Smooth muscle cell of the brain vasculature (primary cell): ENCODE measurements at regions not wholly inside any gene's neighbourhood (a gene's known extent, or its start where the extent isn't known, plus 50 kb on each side); places are given as distances from the start of the nearest gene placed in this dataset.

Experiments used
- DNase-seq: peaks from one replicate; pipeline ENCODE4 v3.0.0-alpha.2; 2012; ENCODE audit warnings: low read depth, low spot score

GRCh38 chr7:123401295-123401694, 133.1 kb downstream of the IQUB start:
- DNase-seq, result no peak

GRCh38 chr7:123400196-123400595, 134.2 kb downstream of the IQUB start:
- no peak for DNase-seq

- DNase-seq, result no peak
Measured at GRCh38 chr7:123398921-123399320, 135.5 kb downstream of the IQUB start.

GRCh38 chr7:123397746-123398338, 136.6 kb downstream of the IQUB start:
- no peak for DNase-seq

- no peak for DNase-seq
Measured at GRCh38 chr7:123393623-123394022, 140.8 kb downstream of the IQUB start.

GRCh38 chr7:123372368-123372767, 162.0 kb downstream of the IQUB start:
- DNase-seq, result no peak

- DNase-seq, result peak; percentile 15
Measured at GRCh38 chr7:123367484-123368122, 166.8 kb downstream of the IQUB start.

- DNase-seq, result no peak
Measured at GRCh38 chr7:123367031-123367430, 167.3 kb upstream of the SLC13A1 start.

GRCh38 chr7:123366626-123367025, 166.9 kb upstream of the SLC13A1 start:
- no peak for DNase-seq

GRCh38 chr7:123360631-123361030, 160.9 kb upstream of the SLC13A1 start:
- DNase-seq, result no peak

- DNase-seq, result no peak
Measured at GRCh38 chr7:123355576-123356190, 155.9 kb upstream of the SLC13A1 start.

GRCh38 chr7:123352973-123353372, 153.2 kb upstream of the SLC13A1 start:
- no peak for DNase-seq

- DNase-seq, result no peak
Measured at GRCh38 chr7:123351516-123352505, 152.0 kb upstream of the SLC13A1 start.

GRCh38 chr7:123351027-123351426, 151.3 kb upstream of the SLC13A1 start:
- no peak for DNase-seq

GRCh38 chr7:123348690-123349089, 148.9 kb upstream of the SLC13A1 start:
- DNase-seq, result no peak

GRCh38 chr7:123346766-123347165, 147.0 kb upstream of the SLC13A1 start:
- no peak for DNase-seq

GRCh38 chr7:123343611-123344010, 143.8 kb upstream of the SLC13A1 start:
- no peak for DNase-seq

- DNase-seq, result no peak
Measured at GRCh38 chr7:123341102-123341501, 141.3 kb upstream of the SLC13A1 start.

- DNase-seq, result no peak
Measured at GRCh38 chr7:123338688-123339087, 138.9 kb upstream of the SLC13A1 start.

- DNase-seq, result no peak
Measured at GRCh38 chr7:123329988-123330643, 130.3 kb upstream of the SLC13A1 start.

GRCh38 chr7:123327661-123328060, 127.9 kb upstream of the SLC13A1 start:
- no peak for DNase-seq
